ENCODE measurements at regions not wholly inside any gene's neighbourhood (a gene's known extent, or its start where the extent isn't known, plus 50 kb on each side); places are given as distances from the start of the nearest gene placed in this dataset.
A peak's percentile ranks its signal among the peaks of the same experiment; 100 is the strongest.

DNA sequence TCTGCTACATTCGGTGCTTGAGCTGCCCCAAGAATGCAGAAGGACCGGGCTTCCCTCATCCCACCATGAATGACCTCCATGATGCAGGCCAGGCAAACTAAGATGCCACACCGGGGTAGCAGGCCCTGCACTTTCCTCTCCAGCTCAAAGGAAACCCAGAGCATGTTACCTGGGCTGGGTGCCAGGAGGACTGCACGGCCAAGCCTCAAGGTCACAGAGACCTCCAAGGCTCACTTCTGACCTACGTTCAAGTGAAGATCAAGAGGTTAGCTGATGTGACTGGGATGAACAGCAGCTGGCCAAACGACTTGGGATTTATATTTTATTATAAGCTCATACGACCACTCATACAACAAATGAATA, 501.8 kb downstream of the CD83 start:
- Histone ChIP-seq H3K36me3 (ENCODE audit: control insufficient read depth, insufficient read depth, low read length) (no peaks in the 10 kb centered on the region), H3K9me3 (ENCODE audit: control insufficient read depth, low read length) (no peaks in the 10 kb centered on the region), H3K4me3 (ENCODE audit: insufficient read depth, low read depth, low read length) (no peak overlapping the region), H3K27me3 (ENCODE audit: control insufficient read depth, insufficient read depth, low read length, poor library complexity, severe bottlenecking) (no peaks in the 10 kb centered on the region), H3K4me1 (ENCODE audit: control insufficient read depth, insufficient read depth, low read length) (peaks cover 23% of the 10 kb centered on the region), H3K27ac (ENCODE audit: insufficient read depth, low read depth, low read length, poor library complexity, severe bottlenecking) (no peak overlapping the region)
- WGBS, 2 experiments, result 92 to 94% methylated on average over 6 to 7 of the region's 7 CpGs

GRCh38 chr6:14620522-14620921, 502.9 kb downstream of the CD83 start:
- Histone ChIP-seq H3K4me3 (ENCODE audit: insufficient read depth, low read depth, low read length) (no peak overlapping the region), H3K27ac (ENCODE audit: insufficient read depth, low read depth, low read length, poor library complexity, severe bottlenecking) (no peak overlapping the region), H3K9me3 (ENCODE audit: control insufficient read depth, low read length) (no peaks in the 10 kb centered on the region), H3K36me3 (ENCODE audit: control insufficient read depth, insufficient read depth, low read length) (no peaks in the 10 kb centered on the region), H3K4me1 (ENCODE audit: control insufficient read depth, insufficient read depth, low read length) (peaks cover 29% of the 10 kb centered on the region), H3K27me3 (ENCODE audit: control insufficient read depth, insufficient read depth, low read length, poor library complexity, severe bottlenecking) (no peaks in the 10 kb centered on the region)
- WGBS, 2 experiments, result 78 to 79% methylated on average over 9 of the region's 9 CpGs

DNA sequence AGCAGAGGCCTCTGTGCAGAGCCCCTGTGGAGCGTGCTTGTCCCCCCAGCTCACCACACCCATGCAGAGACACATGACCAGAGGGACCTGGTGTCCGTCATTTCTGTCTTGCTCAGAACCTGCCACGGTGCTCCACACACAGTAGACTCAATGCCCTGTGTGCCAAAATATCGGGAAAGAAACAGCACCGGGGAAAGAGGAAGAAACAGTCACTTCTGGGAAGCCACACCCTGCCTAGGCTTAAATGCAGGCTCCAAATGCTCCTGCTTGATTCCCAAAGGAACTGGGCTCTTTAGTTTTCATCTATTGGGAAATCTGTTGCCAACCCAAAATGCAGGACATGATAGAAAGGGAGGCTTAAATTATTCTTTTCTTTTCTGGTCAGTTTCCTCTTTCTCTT, 503.9 kb downstream of the CD83 start:
- H3K27me3 ChIP-seq (ENCODE audit: control insufficient read depth, insufficient read depth, low read length, poor library complexity, severe bottlenecking), result no peaks in the 10 kb centered on the region
- no peak overlapping the region for H3K4me3 ChIP-seq (ENCODE audit: insufficient read depth, low read depth, low read length)
- H3K9me3 ChIP-seq (ENCODE audit: control insufficient read depth, low read length), result no peaks in the 10 kb centered on the region
- H3K27ac ChIP-seq (ENCODE audit: insufficient read depth, low read depth, low read length, poor library complexity, severe bottlenecking), result peak overlapping the region; percentile 6
- peaks cover 30% of the 10 kb centered on the region for H3K4me1 ChIP-seq (ENCODE audit: control insufficient read depth, insufficient read depth, low read length)
- H3K36me3 ChIP-seq (ENCODE audit: control insufficient read depth, insufficient read depth, low read length), result no peaks in the 10 kb centered on the region
- 84 to 90% methylated on average over 5 of the region's 5 CpGs for WGBS, 2 experiments

GRCh38 chr6:14622085-14622484, 504.5 kb downstream of the CD83 start:
- H3K27me3 ChIP-seq (ENCODE audit: control insufficient read depth, insufficient read depth, low read length, poor library complexity, severe bottlenecking), result no peaks in the 10 kb centered on the region
- WGBS, 2 experiments, result 47 to 56% methylated on average over 11 of the region's 11 CpGs
- no peak overlapping the region for H3K27ac ChIP-seq (ENCODE audit: insufficient read depth, low read depth, low read length, poor library complexity, severe bottlenecking)
- no peaks in the 10 kb centered on the region for H3K9me3 ChIP-seq (ENCODE audit: control insufficient read depth, low read length)
- H3K4me1 ChIP-seq (ENCODE audit: control insufficient read depth, insufficient read depth, low read length), result peaks cover 30% of the 10 kb centered on the region
- no peaks in the 10 kb centered on the region for H3K36me3 ChIP-seq (ENCODE audit: control insufficient read depth, insufficient read depth, low read length)
- H3K4me3 ChIP-seq (ENCODE audit: insufficient read depth, low read depth, low read length), result no peak overlapping the region

DNA sequence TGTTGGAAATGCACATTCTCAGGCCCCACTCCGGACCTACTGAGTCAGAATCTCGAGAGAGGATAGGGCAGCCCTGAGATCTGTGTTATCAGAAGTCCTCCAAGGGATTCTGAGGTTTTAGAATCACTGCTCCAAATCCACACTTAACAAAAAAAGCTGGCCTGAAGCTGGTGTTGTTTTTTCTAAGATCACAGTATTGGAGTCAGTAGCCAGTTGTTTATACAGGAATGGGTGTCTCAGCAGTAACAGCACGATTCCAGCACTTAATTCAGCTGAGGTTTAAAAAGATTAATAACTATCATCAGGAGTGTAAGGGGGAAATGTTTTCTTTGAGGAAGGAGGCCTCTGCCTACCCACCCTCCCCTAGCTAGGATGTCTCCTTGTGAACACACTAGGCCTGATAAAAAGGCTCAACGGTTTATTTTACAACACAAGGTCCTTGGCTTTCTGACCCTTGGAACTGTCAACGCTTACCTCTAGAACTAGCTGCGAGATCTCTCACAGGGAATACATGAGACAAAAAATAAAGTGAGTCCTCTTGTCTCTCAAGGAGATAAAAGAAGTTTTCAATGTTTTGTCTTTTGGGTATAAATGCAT, 505.4 kb downstream of the CD83 start:
- WGBS, 2 experiments, result 90 to 94% methylated on average over 6 of the region's 6 CpGs
- no peaks in the 10 kb centered on the region for H3K27me3 ChIP-seq (ENCODE audit: control insufficient read depth, insufficient read depth, low read length, poor library complexity, severe bottlenecking)
- H3K4me3 ChIP-seq (ENCODE audit: insufficient read depth, low read depth, low read length), result no peak overlapping the region
- H3K36me3 ChIP-seq (ENCODE audit: control insufficient read depth, insufficient read depth, low read length), result no peaks in the 10 kb centered on the region
- H3K9me3 ChIP-seq (ENCODE audit: control insufficient read depth, low read length), result no peaks in the 10 kb centered on the region
- no peak overlapping the region for H3K27ac ChIP-seq (ENCODE audit: insufficient read depth, low read depth, low read length, poor library complexity, severe bottlenecking)
- peaks cover 30% of the 10 kb centered on the region for H3K4me1 ChIP-seq (ENCODE audit: control insufficient read depth, insufficient read depth, low read length)

- H3K36me3 ChIP-seq (ENCODE audit: control insufficient read depth, insufficient read depth, low read length), result no peaks in the 10 kb centered on the region
- peaks cover 30% of the 10 kb centered on the region for H3K4me1 ChIP-seq (ENCODE audit: control insufficient read depth, insufficient read depth, low read length)
- H3K4me3 ChIP-seq (ENCODE audit: insufficient read depth, low read depth, low read length), result no peak overlapping the region
- no peak overlapping the region for H3K27ac ChIP-seq (ENCODE audit: insufficient read depth, low read depth, low read length, poor library complexity, severe bottlenecking)
- 34 to 41% methylated on average over 8 of the region's 8 CpGs for WGBS, 2 experiments
- no peaks in the 10 kb centered on the region for H3K27me3 ChIP-seq (ENCODE audit: control insufficient read depth, insufficient read depth, low read length, poor library complexity, severe bottlenecking)
- no peaks in the 10 kb centered on the region for H3K9me3 ChIP-seq (ENCODE audit: control insufficient read depth, low read length)
Observed at GRCh38 chr6:14625173-14625895, 507.8 kb downstream of the CD83 start.

DNA sequence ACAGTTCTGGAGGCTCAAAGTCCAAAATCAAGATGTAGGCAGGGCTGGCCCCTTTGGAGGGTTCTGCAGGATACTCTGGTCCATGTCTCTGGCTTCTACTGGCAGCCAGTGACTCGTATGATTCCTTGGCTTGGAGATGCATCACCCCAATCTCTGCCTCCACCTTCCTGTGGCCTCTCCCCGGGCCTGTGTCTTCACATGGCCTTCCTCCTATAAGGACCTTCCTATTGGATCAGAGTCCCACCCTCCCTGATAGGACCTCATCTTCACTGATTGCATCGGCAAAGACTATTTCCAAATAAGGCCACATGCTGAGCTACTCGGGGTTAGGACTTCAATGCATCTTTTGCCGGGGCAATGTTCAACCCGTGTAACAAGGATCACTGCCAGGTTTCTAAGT, 509.0 kb downstream of the CD83 start:
- no peaks in the 10 kb centered on the region for H3K36me3 ChIP-seq (ENCODE audit: control insufficient read depth, insufficient read depth, low read length)
- H3K4me3 ChIP-seq (ENCODE audit: insufficient read depth, low read depth, low read length), result no peak overlapping the region
- H3K27ac ChIP-seq (ENCODE audit: insufficient read depth, low read depth, low read length, poor library complexity, severe bottlenecking), result no peak overlapping the region
- WGBS, 2 experiments, result 86 to 89% methylated on average over 6 of the region's 6 CpGs
- no peaks in the 10 kb centered on the region for H3K9me3 ChIP-seq (ENCODE audit: control insufficient read depth, low read length)
- H3K4me1 ChIP-seq (ENCODE audit: control insufficient read depth, insufficient read depth, low read length), result peaks cover 20% of the 10 kb centered on the region
- no peaks in the 10 kb centered on the region for H3K27me3 ChIP-seq (ENCODE audit: control insufficient read depth, insufficient read depth, low read length, poor library complexity, severe bottlenecking)

DNA sequence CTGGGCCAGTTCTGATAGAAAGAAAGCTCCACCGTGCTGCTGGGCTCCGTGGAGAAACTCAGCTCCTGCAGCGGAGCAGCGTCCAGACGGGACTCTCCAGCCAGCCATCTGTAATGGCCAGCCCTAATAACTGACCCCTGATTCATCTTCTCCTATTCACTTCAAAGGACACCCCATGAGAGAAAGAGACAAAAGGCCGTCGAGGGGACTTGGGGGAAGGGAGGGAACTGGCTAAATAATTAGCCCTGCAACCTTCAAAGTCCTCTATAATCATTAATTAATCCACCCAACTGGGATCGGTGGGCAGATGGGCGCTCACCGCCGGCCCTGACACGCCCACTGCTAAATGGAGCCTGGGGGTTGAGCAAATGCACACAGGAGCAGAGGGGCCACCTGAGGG, 512.4 kb downstream of the CD83 start:
- 52 to 61% methylated on average over 12 of the region's 12 CpGs for WGBS, 2 experiments
- Histone ChIP-seq H3K27ac (ENCODE audit: insufficient read depth, low read depth, low read length, poor library complexity, severe bottlenecking) (no peak overlapping the region), H3K9me3 (ENCODE audit: control insufficient read depth, low read length) (no peaks in the 10 kb centered on the region), H3K27me3 (ENCODE audit: control insufficient read depth, insufficient read depth, low read length, poor library complexity, severe bottlenecking) (no peaks in the 10 kb centered on the region), H3K4me3 (ENCODE audit: insufficient read depth, low read depth, low read length) (no peak overlapping the region), H3K36me3 (ENCODE audit: control insufficient read depth, insufficient read depth, low read length) (no peaks in the 10 kb centered on the region), H3K4me1 (ENCODE audit: control insufficient read depth, insufficient read depth, low read length) (peaks cover 9% of the 10 kb centered on the region)

DNA sequence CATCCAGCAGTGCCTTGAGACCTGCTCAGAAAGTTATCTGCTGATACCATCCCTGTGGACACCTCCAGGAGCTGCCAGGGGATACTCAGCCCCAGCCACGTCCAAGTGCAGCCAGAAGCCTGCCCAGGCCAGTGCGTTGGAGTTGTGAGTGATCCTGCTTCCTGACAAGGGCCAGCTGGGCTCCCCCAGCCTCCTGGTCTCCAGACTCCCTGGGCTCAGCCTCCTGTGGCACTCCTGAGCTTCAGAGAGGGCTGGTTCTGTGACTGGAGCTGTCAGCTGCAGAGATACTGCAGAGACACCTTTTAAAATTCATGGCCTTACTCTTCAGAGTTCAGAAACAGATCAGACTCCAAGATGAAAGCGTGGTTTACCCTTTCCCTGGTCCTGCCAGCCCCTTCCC, 515.9 kb downstream of the CD83 start:
- Histone ChIP-seq H3K27me3 (ENCODE audit: control insufficient read depth, insufficient read depth, low read length, poor library complexity, severe bottlenecking) (no peaks in the 10 kb centered on the region), H3K27ac (ENCODE audit: insufficient read depth, low read depth, low read length, poor library complexity, severe bottlenecking) (no peak overlapping the region), H3K9me3 (ENCODE audit: control insufficient read depth, low read length) (no peaks in the 10 kb centered on the region), H3K4me3 (ENCODE audit: insufficient read depth, low read depth, low read length) (no peak overlapping the region), H3K4me1 (ENCODE audit: control insufficient read depth, insufficient read depth, low read length) (peaks cover 5% of the 10 kb centered on the region), H3K36me3 (ENCODE audit: control insufficient read depth, insufficient read depth, low read length) (no peaks in the 10 kb centered on the region)
- 84 to 86% methylated on average over 3 of the region's 3 CpGs for WGBS, 2 experiments

GRCh38 chr6:14634072-14634471, 516.5 kb downstream of the CD83 start:
- WGBS, 2 experiments, result 91 to 92% methylated on average over 9 of the region's 9 CpGs

More at GRCh38 chr6:14634072-14634471, 516.5 kb downstream of the CD83 start:
- no peaks in the 10 kb centered on the region for H3K27me3 ChIP-seq (ENCODE audit: control insufficient read depth, insufficient read depth, low read length, poor library complexity, severe bottlenecking)
- no peak overlapping the region for H3K27ac ChIP-seq (ENCODE audit: insufficient read depth, low read depth, low read length, poor library complexity, severe bottlenecking)
- no peaks in the 10 kb centered on the region for H3K9me3 ChIP-seq (ENCODE audit: control insufficient read depth, low read length)
- H3K36me3 ChIP-seq (ENCODE audit: control insufficient read depth, insufficient read depth, low read length), result no peaks in the 10 kb centered on the region
- peaks cover 11% of the 10 kb centered on the region for H3K4me1 ChIP-seq (ENCODE audit: control insufficient read depth, insufficient read depth, low read length)
- H3K4me3 ChIP-seq (ENCODE audit: insufficient read depth, low read depth, low read length), result no peak overlapping the region
